ENCODE measurements at regions not wholly inside any gene's neighbourhood (a gene's known extent, or its start where the extent isn't known, plus 50 kb on each side); places are given as distances from the start of the nearest gene placed in this dataset.

DNA sequence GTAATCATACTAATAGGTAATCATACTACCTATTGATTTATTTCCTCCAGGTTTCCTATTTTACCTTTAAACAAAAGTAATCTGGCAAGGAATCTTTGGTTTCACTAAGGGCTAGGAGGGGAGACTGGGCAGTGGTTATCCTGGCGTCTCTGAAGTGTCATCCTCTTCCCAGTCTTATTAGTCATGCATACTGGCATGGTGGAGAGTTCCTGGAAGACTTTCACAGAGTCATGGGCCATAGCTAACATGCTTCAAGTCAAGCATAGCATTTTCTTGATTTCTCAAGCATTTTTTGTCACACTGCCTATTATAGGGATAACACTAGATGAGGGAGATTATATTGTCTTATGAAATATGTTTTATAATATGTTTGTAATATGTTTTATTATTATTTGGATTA lies 64.0 kb upstream of the ASB17 start (continued):
- TF ChIP-seq, protein P1, sequence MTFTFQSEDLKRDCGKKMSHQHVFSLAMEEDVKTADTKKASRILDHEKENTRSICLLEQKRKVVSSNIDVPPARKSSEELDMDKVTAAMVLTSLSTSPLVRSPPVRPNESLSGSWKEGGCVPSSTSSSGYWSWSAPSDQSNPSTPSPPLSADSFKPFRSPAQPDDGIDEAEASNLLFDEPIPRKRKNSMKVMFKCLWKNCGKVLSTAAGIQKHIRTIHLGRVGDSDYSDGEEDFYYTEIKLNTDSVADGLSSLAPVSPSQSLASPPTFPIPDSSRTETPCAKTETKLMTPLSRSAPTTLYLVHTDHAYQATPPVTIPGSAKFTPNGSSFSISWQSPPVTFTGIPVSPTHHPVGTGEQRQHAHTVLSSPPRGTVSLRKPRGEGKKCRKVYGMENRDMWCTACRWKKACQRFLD (CRISPR knock-in tag; IDR thresholded peaks at IDR 0.05; ENCODE audit: borderline replicate concordance) = no peak
- TF ChIP-seq CBFB (CRISPR knock-in tag; IDR thresholded peaks at IDR 0.05) = no peak
- TF ChIP-seq ZNF484 (CRISPR knock-in tag; IDR thresholded peaks at IDR 0.05; ENCODE audit: borderline replicate concordance, low read depth) = no peak
- no peak for TF ChIP-seq ZNF232 (CRISPR knock-in tag; IDR thresholded peaks at IDR 0.05; ENCODE audit: borderline replicate concordance)

DNA sequence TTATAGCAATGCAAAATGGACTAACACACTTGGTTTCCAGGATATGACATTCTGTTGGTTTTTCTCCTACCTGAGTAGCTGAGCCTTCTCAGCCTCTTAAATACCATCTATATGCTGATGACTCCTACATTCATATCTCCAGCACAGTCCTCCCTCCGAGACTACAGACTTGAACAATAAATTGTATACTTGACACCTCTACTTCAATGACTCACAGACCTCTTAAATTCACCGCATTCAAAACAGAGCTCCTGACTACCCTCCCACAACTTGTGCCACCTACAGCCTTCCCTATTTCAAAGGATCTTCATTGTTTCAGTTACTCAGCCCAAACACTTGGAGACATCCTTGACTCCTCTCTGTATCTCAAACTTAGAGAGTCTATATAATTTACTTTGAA lies 66.8 kb upstream of the ASB17 start:
- 2% methylated on average over 2 of the region's 2 CpGs for WGBS (ENCODE audit: low lambda C conversion rate)
- intact Hi-C loops (cut with micrococcal nuclease; ENCODE audit: unreplicated experiment) (no loop called here), in situ Hi-C loops (cut with HindIII; ENCODE audit: extremely low pct_ligation_motif_present, low pct_unique_long_range_greater_than_20kb) (no loop called here)
- CTCF ChIA-PET (ENCODE audit: low intra/inter-chr PET ratio, low total read pairs) = no interaction called here
- no peak for TF ChIP-seq ZFP90 (CRISPR knock-in tag; IDR thresholded peaks at IDR 0.05; ENCODE audit: borderline replicate concordance)
- TF ChIP-seq ZNF879 (CRISPR knock-in tag; IDR thresholded peaks at IDR 0.05) = no peak
- no peak for TF ChIP-seq PAWR (CRISPR knock-in tag; IDR thresholded peaks at IDR 0.05; ENCODE audit: borderline replicate concordance)
- TF ChIP-seq, protein P2, sequence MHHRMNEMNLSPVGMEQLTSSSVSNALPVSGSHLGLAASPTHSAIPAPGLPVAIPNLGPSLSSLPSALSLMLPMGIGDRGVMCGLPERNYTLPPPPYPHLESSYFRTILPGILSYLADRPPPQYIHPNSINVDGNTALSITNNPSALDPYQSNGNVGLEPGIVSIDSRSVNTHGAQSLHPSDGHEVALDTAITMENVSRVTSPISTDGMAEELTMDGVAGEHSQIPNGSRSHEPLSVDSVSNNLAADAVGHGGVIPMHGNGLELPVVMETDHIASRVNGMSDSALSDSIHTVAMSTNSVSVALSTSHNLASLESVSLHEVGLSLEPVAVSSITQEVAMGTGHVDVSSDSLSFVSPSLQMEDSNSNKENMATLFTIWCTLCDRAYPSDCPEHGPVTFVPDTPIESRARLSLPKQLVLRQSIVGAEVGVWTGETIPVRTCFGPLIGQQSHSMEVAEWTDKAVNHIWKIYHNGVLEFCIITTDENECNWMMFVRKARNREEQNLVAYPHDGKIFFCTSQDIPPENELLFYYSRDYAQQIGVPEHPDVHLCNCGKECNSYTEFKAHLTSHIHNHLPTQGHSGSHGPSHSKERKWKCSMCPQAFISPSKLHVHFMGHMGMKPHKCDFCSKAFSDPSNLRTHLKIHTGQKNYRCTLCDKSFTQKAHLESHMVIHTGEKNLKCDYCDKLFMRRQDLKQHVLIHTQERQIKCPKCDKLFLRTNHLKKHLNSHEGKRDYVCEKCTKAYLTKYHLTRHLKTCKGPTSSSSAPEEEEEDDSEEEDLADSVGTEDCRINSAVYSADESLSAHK (CRISPR knock-in tag; IDR thresholded peaks at IDR 0.05; ENCODE audit: borderline replicate concordance) = no peak
- TF ChIP-seq HCFC1 (IDR thresholded peaks at IDR 0.05; ENCODE audit: low read depth, low read length) = no peak
- TF ChIP-seq RBFOX2 (IDR thresholded peaks at IDR 0.05; ENCODE audit: low read depth, low read length) = no peak
- TF ChIP-seq PCBP2 (optimal IDR thresholded peaks at IDR 0.05; ENCODE audit: low read depth, low read length, poor library complexity, severe bottlenecking) = no peak
- TF ChIP-seq, protein P3, sequence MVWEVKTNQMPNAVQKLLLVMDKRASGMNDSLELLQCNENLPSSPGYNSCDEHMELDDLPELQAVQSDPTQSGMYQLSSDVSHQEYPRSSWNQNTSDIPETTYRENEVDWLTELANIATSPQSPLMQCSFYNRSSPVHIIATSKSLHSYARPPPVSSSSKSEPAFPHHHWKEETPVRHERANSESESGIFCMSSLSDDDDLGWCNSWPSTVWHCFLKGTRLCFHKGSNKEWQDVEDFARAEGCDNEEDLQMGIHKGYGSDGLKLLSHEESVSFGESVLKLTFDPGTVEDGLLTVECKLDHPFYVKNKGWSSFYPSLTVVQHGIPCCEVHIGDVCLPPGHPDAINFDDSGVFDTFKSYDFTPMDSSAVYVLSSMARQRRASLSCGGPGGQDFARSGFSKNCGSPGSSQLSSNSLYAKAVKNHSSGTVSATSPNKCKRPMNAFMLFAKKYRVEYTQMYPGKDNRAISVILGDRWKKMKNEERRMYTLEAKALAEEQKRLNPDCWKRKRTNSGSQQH (CRISPR knock-in tag; IDR thresholded peaks at IDR 0.05; ENCODE audit: low read depth) = no peak
- TF ChIP-seq ZBTB20 (CRISPR knock-in tag; IDR thresholded peaks at IDR 0.05; ENCODE audit: borderline replicate concordance, low read depth) = no peak
- no peak for TF ChIP-seq SOX5 (CRISPR knock-in tag; IDR thresholded peaks at IDR 0.05; ENCODE audit: borderline replicate concordance)
- TF ChIP-seq ZFP37 (CRISPR knock-in tag; IDR thresholded peaks at IDR 0.05; ENCODE audit: borderline replicate concordance) = no peak
- no peak for TF ChIP-seq SSRP1 (CRISPR knock-in tag; IDR thresholded peaks at IDR 0.05)
- H3K27ac ChIP-seq (ENCODE audit: extremely low read length, insufficient read depth, low read length) = no peak overlapping the region
- H3K36me3 ChIP-seq (replicated peaks in 1 of 2; ENCODE audit: control insufficient read depth in 1 of 2, insufficient read depth in 2 of 2, low read length in 2 of 2) = no peaks in the 10 kb centered on the region
- H3K4me2 ChIP-seq (ENCODE audit: low read depth, low read length) = no peak overlapping the region
- H3K79me2 ChIP-seq (ENCODE audit: insufficient read depth, low read length) = no peaks in the 10 kb centered on the region
- H3K4me1 ChIP-seq (ENCODE audit: insufficient read depth, low read length) = no peaks in the 10 kb centered on the region
- DNase-seq (ENCODE audit: low spot score) (no peak), FAIRE-seq (no peak), ATAC-seq (no peak)
- no peak overlapping the region for H3K4me3 ChIP-seq (replicated peaks in 1 of 3; ENCODE audit: insufficient read depth in 1 of 3, low read depth in 2 of 3, low read length in 3 of 3)
- POLR2A ChIA-PET = no interaction called here
- no peaks in the 10 kb centered on the region for H3K27me3 ChIP-seq (ENCODE audit: control insufficient read depth in 1 of 2, insufficient read depth in 2 of 2, low read length in 2 of 2)
- H3K9ac ChIP-seq (ENCODE audit: insufficient read depth, low read depth, low read length) = no peak overlapping the region
- no TSS peak for BruUV-seq (replicated peaks)
- H3K9me3 ChIP-seq (ENCODE audit: low read length) = no peaks in the 10 kb centered on the region
- no peaks in the 10 kb centered on the region for H4K20me1 ChIP-seq (ENCODE audit: insufficient read depth, low read length)
- no peak overlapping the region for H2AFZ ChIP-seq (ENCODE audit: low read length)

Data from HepG2 (cell line).